NCI-H446 treated with DMSO at 0.1 percent for 48 hours (cell line): ENCODE measurements at regions not wholly inside any gene's neighbourhood (a gene's known extent, or its start where the extent isn't known, plus 50 kb on each side); places are given as distances from the start of the nearest gene placed in this dataset.

ENCODE experiments used
- DNase-seq: peaks from one replicate; lab custom pipeline; 2025; lab: John Stamatoyannopoulos, UW

- no peak for DNase-seq
These were observed 69.0 kb downstream of the KIF2B start for GRCh38 chr17:53891726-53892125.

- DNase-seq: no peak
These were observed 69.5 kb downstream of the KIF2B start for GRCh38 chr17:53892222-53892621.

DNA sequence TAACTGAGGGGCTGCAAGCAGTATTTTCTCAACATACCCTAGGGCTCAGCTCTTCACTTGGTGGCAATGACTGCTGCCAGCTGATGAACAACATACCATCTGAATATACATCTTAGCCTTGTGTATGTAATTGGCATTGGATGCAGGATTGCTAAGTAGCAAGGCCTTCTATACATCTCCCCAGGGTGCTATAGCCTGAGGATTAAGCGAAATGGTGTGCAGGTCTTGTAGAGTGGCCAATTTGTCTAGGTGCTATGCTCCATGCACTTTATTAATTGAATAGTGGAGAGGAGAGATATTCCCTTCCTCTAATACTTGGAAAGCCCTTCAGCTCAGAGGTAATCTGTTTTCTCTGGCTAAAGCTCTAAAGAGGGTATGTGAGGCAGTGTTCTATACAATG lies 71.9 kb downstream of the KIF2B start:
- no peak for DNase-seq

- no peak for DNase-seq
These were observed 73.3 kb downstream of the KIF2B start for GRCh38 chr17:53896047-53896446.

DNA sequence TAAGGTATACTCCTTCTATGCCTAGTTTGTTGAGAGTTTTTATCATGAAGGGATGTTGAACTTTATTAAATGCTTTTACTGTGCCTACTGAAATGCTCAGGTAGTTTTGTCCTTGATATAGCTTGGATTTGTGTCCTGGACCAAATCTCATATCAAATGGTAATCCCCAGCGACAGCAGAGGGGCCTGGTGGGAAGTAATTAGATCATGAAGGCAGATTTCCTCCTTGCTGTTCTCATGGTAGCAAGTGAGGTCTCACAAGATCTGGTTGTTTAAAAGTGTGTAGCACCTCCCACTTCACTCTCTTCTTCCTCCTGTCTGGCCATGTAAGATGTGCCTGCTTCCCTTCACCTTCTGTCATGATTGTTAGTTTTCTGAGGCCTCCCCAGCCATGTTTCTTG lies 78.2 kb downstream of the KIF2B start:
- no peak for DNase-seq

DNA sequence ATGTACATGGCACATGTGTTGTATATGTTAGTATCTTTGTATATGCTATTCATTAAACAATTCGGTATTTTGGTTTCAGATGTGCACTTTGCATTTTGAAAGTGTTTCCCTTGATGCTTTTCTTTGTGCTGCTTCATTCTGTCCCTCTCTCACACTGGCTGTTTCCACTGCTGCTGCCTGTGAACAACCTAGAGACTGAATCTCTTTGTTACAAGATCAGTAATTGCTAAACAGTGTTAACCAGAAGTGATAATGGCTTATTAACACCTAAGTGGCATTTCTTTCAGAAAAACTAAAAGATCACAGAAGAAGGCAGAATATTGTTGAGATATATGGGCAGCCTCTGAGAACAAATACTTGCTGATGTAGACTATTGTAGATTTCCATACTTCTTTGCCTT lies 84.7 kb downstream of the KIF2B start:
- DNase-seq: no peak

DNA sequence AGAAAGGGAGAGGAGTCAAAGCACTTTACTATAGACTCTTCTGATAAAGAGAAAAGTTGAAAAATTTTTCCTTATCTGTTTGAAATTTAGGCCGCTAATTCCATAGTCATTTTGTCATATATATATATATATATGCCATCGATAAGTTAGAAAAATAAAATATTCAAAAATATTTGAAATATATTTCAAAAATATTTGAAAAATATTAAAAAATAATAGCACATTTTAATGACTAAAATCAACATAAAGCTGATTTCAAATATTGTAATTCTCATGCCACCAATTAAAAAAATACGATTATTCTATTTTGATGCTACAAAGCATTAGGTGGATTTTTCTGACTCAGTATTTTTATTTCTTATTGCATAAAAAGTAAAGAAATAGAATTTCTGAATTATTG lies 87.1 kb downstream of the KIF2B start:
- no peak for DNase-seq

GRCh38 chr17:53912117-53912516 lies 89.4 kb downstream of the KIF2B start:
- no peak for DNase-seq

DNA sequence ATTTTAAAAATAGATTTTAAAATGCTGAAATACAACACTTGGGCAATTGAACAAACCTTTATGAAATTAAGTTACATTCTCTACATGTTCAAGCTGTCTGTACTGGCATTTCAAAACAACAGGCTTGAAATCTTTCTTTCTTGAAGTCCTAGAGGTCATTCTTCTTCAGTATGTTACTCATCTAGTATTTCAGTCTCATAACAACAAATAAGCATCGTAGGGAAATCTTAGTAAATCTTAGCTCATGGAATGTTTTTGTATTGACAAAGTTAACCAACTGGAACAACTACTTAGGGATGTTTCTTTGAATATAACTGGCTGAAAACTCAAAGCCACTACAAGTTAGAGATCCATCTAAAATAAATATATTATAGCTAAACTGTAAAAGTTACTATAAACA lies 96.6 kb downstream of the KIF2B start:
- DNase-seq: no peak

GRCh38 chr17:53924530-53925455 lies 102.1 kb downstream of the KIF2B start:
- no peak for DNase-seq

- DNase-seq: no peak
These were observed 109.7 kb downstream of the KIF2B start for GRCh38 chr17:53932386-53932785.

- DNase-seq: no peak
These were observed 112.2 kb downstream of the KIF2B start for GRCh38 chr17:53934931-53935330.

DNA sequence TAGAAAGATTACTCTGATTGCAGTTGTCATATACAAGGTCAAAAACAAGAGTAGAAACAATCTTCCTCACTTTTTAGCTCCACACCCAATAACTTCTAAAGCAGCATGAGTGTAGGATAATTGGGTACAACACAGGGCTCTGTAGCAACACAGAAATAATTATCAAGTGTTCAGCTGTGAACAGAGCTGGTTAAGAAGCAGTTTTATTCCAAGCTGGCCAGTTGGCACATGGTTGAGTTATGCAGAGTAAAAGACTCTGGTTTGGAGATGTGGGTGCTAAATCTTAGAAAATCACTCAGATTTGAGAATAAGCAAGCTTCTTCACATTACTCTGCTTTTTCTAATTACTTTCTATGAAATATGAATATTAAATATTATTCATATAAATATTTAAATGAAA lies 118.5 kb downstream of the KIF2B start:
- no peak for DNase-seq

GRCh38 chr17:53942436-53942835 lies 119.7 kb downstream of the KIF2B start:
- no peak for DNase-seq

- DNase-seq: no peak
These were observed 120.2 kb downstream of the KIF2B start for GRCh38 chr17:53942898-53943297.

DNA sequence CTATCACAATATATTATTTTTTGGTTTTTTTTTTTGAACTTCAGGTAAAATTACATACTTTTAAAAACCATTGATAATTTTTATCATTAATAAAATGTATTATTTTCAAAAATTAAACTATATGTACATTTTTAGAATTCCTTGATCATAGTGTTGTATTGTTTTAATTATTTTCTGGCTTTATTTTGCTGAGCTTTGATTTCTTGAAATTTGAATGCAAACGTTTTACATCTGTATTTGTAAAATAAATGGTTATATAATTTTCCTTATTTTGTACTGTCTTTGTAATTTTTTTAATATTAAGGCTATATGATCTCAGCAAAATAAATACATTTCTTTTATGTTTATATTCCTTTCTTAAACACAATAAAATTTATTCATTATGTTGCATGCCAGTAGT lies 125.6 kb downstream of the KIF2B start:
- DNase-seq: no peak

DNA sequence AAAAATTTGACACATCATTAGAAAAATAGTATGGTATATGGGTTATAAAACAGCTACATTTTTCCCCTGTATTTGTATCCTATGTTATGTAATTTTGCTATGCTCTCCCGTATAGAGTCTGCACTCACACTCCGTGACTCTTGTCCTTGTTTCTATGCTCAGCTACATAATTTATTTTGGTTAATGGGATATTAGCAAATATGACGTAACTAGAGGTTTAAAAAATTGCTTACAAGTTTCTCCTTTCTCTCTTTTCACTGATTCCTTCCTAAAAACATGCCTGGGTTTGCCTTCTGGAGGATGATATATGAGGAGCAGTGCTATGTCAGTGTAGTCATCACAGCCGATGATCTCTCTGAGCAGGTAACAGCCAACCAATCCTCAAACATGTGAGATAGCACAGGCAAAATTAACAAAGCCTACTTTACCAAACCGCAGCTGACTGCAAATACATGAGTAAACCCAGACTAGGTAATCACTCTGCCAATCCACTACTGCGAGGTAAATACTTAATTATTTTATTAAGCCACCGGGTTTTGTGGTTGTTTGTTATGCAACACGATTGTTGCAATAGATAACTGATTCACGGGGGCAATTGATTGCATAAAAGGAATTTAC lies 126.9 kb downstream of the KIF2B start:
- DNase-seq: no peak

GRCh38 chr17:53950207-53950857 lies 127.6 kb downstream of the KIF2B start:
- DNase-seq: no peak

DNA sequence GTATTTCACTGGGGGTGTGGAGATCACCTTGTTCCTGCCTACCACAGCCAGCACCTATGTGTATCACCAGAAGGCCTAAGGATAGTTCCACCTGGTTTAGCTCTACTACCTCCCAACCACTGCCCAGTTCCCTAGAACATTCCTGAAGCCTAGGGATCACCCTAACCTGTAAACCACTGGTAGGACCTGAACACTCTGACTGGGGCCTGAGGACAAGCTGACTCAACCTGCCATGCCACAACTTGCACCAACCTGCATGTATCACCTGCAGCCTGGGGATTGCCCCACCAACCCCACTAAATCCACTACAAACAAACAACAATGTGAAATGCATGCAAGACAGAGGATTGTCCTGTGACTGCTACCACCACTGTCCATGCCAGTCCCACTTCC lies 128.1 kb downstream of the KIF2B start:
- no peak for DNase-seq

DNA sequence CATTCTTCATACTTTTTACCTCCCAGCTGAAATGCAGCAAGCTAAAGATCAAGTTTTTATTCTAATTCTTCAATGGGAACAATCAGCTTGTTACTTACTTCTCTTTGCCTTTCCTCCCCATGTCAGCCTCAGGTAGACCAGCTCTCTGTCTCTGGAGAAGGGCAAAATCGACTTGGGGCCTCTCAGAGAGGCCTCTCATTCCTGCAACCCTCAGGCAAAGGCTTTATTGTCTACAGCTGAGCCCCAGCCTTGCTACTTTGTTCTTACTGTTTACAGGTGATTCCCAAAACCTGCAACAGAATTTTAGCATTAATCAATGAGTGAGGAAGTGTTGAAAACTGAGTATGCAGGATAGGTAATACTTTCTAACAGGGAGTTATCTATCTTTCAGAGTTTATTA lies 148.6 kb downstream of the KIF2B start:
- no peak for DNase-seq

DNA sequence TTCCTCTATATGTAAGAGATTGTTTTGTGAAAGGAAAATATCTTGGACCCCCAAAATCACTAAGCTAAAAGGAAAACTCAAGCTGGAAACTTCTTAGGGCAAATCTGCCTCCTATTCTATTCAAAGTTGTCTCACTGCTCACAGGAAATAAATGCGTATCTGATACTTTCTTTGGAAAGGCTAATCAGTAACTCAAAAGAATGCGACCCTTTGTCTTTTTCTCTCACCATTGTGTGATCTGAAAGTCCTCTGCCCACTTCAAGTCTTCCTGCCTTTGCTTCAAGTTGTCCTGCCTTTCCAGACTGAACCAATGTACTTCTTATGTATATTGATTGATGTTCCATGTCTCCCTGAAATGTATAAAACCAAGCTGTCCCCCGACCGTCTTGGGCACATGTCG lies 157.3 kb downstream of the KIF2B start:
- no peak for DNase-seq

DNA sequence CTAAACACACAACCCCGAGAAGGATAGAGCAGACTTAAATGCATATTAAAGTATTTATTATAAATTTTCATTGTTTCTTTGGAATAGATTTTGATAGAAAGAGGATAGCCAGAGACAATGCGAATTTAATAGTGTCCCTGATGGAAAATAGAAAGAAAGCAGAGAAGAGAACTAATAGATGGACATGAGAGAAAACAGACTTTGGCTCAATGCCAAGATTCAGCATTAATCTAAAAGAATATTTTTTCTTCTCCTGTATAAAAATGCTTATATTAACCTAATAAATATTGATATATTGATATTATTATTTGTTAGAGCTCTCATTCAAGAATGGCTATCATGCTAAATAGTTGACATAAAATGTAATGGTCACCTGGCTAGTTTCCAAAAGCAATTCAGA lies 173.4 kb downstream of the KIF2B start:
- DNase-seq: no peak

- DNase-seq: no peak
These were observed 174.2 kb downstream of the KIF2B start for GRCh38 chr17:53996890-53997289.
